GM12878 (cell line): ENCODE measurements at regions not wholly inside any gene's neighbourhood (a gene's known extent, or its start where the extent isn't known, plus 50 kb on each side); places are given as distances from the start of the nearest gene placed in this dataset.

ENCODE experiments used
- ATAC-seq: fragments of 200-7000 bp; cut with Tn5 transposase; 3 replicates; pipeline ENCODE4 v1.9.1; 2020; ENCODE audit warnings: mild to moderate bottlenecking, moderate library complexity
- BruUV-seq: library from RNA; stranded (reverse); fragments of 400-500 nt; replicated peaks from 2 replicates; lab custom pipeline; 2021; lab: Mats Ljungman, UMichigan
- CTCF ChIA-PET: fragments of 300-600 bp; sonication (Branson Sonifier 250); formaldehyde crosslinking; extraction: SDS; loops from one replicate; lab custom pipeline; 2021; ENCODE audit warnings: inconsistent platforms; lab: Yijun Ruan, JAX
- POLR2A ChIA-PET: fragments of 350-600 bp; formaldehyde crosslinking; extraction: SDS; loops from one replicate; lab custom pipeline; 2021; ENCODE audit warnings: inconsistent platforms; lab: Charles Lee
- RAD21 ChIA-PET: fragments of 300-600 bp; sonication (Branson Sonifier 250); formaldehyde crosslinking; loops from one replicate; lab custom pipeline; 2023; ENCODE audit warnings: antibody characterized with exemption; ENCODE audit not compliant: unreplicated experiment; lab: Charles Lee
- SMC1A ChIA-PET: fragments of 300-600 bp; sonication (Branson Sonifier 250); formaldehyde crosslinking; loops from one replicate; lab custom pipeline; 2023; ENCODE audit not compliant: unreplicated experiment, uncharacterized antibody; lab: Charles Lee
- DNase-seq: peaks from one replicate; pipeline ENCODE4 v3.0.0-alpha.2; 2011; ENCODE audit warnings: low read depth, low spot score
- FAIRE-seq: peaks from 3 replicates; lab custom pipeline; 2011; peaks lifted over from hg19 to GRCh38; lab: Jason Lieb, UNC
- H2AFZ ChIP-seq: 2 replicates; pipeline ENCODE4 v1.6.0; 2011; ENCODE audit warnings: low read depth, low read length, control low read depth; ENCODE audit not compliant: control insufficient read depth
- H3K27ac ChIP-seq: 2 replicates; pipeline ENCODE4 v1.5.1; 2011; ENCODE audit warnings: control low read depth; ENCODE audit not compliant: control insufficient read depth, insufficient read depth
- H3K27me3 ChIP-seq, 2 experiments: replicated peaks in 1 of 2; 2 replicates each; pipeline versions ENCODE4 v1.6.0 to v1.6.1; 2011; ENCODE audit warnings: low read length in 1 of 2; ENCODE audit not compliant: control insufficient read depth in 2 of 2, insufficient read depth in 2 of 2
- H3K36me3 ChIP-seq, 2 experiments: 2 replicates each; pipeline ENCODE4 v1.5.1; 2011; ENCODE audit warnings: low read length in 1 of 2; ENCODE audit not compliant: control insufficient read depth in 2 of 2, insufficient read depth in 2 of 2
- H3K4me1 ChIP-seq: 2 replicates; pipeline ENCODE4 v1.6.1; 2011; ENCODE audit warnings: mild to moderate bottlenecking, low read length, moderate library complexity, mixed read lengths; ENCODE audit not compliant: control insufficient read depth, insufficient read depth
- H3K4me2 ChIP-seq: 2 replicates; pipeline ENCODE4 v1.6.0; 2011; ENCODE audit warnings: control low read depth; ENCODE audit not compliant: control insufficient read depth, insufficient read depth
- H3K4me3 ChIP-seq: fragments of 200-600 bp; sonication (generic); 2 replicates; pipeline ENCODE4 v1.5.1; 2016
- H3K79me2 ChIP-seq: 2 replicates; pipeline ENCODE4 v1.6.0; 2011; ENCODE audit warnings: low read length; ENCODE audit not compliant: control insufficient read depth, insufficient read depth
- H3K9ac ChIP-seq: 2 replicates; pipeline ENCODE4 v1.8.0; 2011; ENCODE audit warnings: low read length, control low read depth, mixed read lengths; ENCODE audit not compliant: control insufficient read depth, insufficient read depth
- H3K9me3 ChIP-seq: replicated peaks from 3 replicates; pipeline ENCODE4 v1.5.1; 2011; ENCODE audit warnings: mild to moderate bottlenecking, low read length; ENCODE audit not compliant: control insufficient read depth, insufficient read depth
- H4K20me1 ChIP-seq: 2 replicates; pipeline ENCODE4 v1.6.0; 2011; ENCODE audit not compliant: control insufficient read depth, insufficient read depth
- ATF7 ChIP-seq: fragments of 450-650 bp; IDR thresholded peaks from 2 replicates; pipeline ENCODE4 v1.6.1; 2016; ENCODE audit warnings: low read depth, mild to moderate bottlenecking
- FOXM1 ChIP-seq: IDR thresholded peaks from 2 replicates; pipeline ENCODE4 v1.6.1; 2012; ENCODE audit warnings: low read depth, mild to moderate bottlenecking, inconsistent platforms, low read length, moderate library complexity
- MTA2 ChIP-seq: fragments of 450-650 bp; IDR thresholded peaks from 2 replicates; pipeline ENCODE4 v1.6.1; 2016; ENCODE audit warnings: low read depth, mild to moderate bottlenecking, moderate library complexity
- YBX1 ChIP-seq: fragments of 450-650 bp; IDR thresholded peaks from 2 replicates; pipeline ENCODE4 v1.6.1; 2016; ENCODE audit warnings: antibody characterized with exemption
- WGBS: methylation state at CpG from one replicate; pipeline ENCODE4 v1.1.6; 2016; ENCODE audit warnings: low lambda C conversion rate; ENCODE audit not compliant: insufficient replicate concordance, insufficient coverage; ENCODE audit errors: missing lambda C conversion rate; 5-methylcytosine and 5-hydroxymethylcytosine counted together
- in situ Hi-C: fragments of 300-500 bp; cut with MboI; formaldehyde crosslinking; loops from 9 replicates; pipeline ENCODE4 v1.14.3; 2018; ENCODE audit warnings: mixed read lengths
- intact Hi-C: fragments of 100-400 bp; cut with micrococcal nuclease; formaldehyde crosslinking; loops from one replicate; pipeline ENCODE4 v1.14.2; 2022; ENCODE audit not compliant: unreplicated experiment
- TF ChIP-seq, protein P1 (sequence below): IDR thresholded peaks from 2 replicates; pipeline ENCODE4 v1.6.1; 2012; ENCODE audit warnings: improper control_type of control experiment, low read depth, low read length; ENCODE audit not compliant: insufficient replicate concordance

DNA sequence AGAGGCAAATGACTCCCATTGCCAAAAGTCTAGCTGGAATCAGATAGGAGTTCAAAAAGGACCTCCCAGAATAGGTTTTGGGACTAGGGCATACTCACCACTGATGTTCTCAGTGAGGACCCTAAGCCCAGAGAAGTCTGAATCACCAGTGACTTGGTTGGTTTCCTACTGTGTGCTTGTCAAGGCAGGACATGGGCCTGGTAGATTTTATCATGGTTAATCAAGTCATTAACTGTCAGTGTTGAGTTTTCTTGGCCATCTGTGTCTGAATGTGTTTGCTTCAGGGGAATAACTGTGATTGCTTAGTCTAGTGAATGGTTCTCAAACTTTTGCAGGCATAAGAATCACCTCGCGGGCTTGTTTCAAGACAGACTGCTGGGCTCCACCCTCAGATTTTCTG lies 99.0 kb upstream of the GDNF start (continued):
- TF ChIP-seq YBX1 (no peak), MTA2 (no peak), FOXM1 (no peak)
- TF ChIP-seq, protein P1, sequence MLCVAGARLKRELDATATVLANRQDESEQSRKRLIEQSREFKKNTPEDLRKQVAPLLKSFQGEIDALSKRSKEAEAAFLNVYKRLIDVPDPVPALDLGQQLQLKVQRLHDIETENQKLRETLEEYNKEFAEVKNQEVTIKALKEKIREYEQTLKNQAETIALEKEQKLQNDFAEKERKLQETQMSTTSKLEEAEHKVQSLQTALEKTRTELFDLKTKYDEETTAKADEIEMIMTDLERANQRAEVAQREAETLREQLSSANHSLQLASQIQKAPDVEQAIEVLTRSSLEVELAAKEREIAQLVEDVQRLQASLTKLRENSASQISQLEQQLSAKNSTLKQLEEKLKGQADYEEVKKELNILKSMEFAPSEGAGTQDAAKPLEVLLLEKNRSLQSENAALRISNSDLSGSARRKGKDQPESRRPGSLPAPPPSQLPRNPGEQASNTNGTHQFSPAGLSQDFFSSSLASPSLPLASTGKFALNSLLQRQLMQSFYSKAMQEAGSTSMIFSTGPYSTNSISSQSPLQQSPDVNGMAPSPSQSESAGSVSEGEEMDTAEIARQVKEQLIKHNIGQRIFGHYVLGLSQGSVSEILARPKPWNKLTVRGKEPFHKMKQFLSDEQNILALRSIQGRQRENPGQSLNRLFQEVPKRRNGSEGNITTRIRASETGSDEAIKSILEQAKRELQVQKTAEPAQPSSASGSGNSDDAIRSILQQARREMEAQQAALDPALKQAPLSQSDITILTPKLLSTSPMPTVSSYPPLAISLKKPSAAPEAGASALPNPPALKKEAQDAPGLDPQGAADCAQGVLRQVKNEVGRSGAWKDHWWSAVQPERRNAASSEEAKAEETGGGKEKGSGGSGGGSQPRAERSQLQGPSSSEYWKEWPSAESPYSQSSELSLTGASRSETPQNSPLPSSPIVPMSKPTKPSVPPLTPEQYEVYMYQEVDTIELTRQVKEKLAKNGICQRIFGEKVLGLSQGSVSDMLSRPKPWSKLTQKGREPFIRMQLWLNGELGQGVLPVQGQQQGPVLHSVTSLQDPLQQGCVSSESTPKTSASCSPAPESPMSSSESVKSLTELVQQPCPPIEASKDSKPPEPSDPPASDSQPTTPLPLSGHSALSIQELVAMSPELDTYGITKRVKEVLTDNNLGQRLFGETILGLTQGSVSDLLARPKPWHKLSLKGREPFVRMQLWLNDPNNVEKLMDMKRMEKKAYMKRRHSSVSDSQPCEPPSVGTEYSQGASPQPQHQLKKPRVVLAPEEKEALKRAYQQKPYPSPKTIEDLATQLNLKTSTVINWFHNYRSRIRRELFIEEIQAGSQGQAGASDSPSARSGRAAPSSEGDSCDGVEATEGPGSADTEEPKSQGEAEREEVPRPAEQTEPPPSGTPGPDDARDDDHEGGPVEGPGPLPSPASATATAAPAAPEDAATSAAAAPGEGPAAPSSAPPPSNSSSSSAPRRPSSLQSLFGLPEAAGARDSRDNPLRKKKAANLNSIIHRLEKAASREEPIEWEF, result no peak
- TF ChIP-seq, all 136 proteins: peak for 0

DNA sequence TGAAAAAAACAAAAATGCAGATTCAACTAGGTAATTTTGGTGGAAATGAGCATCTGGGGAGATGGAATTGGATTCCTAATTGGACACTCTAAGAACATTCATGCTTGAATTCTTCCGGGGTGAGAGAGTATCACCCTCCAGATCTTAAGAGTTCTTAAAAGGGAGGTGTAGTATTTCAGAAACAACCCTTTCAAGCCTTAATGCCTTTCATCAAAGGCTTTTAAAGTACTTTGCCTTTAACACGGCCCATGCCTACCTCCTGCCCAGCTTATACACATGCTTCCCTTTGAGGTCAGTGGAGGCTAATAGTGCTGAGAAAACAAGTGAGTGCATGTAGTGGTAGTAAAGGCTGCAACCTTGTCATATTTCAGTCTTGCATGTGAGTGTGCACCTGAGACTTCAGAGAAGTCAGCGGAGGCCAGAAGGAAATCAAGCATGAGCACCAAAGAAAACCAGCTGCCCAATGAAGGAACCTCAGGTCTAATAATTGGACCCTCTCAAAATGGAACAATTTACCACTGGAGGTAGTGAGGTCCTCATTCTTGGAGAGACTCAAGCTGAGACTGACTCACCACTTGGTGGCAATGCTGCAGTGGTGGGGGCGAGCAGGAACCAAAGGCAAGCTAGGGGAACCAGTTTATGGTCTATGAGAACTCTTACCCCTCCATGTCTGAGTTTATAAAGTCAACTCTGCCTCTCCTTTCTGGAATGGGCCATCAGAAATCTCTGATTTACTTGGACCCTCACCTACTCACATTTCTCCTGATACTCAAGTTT lies 98.4 kb upstream of the GDNF start:
- no peaks in the 10 kb centered on the region for H3K27me3 ChIP-seq
- no peak overlapping the region for H3K4me3 ChIP-seq
- 13% methylated on average over 4 of the region's 4 CpGs for WGBS
- no peak overlapping the region for H3K4me2 ChIP-seq
- H3K79me2 ChIP-seq, result no peaks in the 10 kb centered on the region
- no peak for TF ChIP-seq ATF7
- TF ChIP-seq, all 136 proteins: peak for 0
- no peaks in the 10 kb centered on the region for H3K4me1 ChIP-seq
- BruUV-seq, result no TSS peak
- ChIA-PET RAD21 (no interaction called here), CTCF (interaction anchor here (1.0 kb wide), 1 partner anchor 253 kb away, joined by 3 read pairs; no protein-coding TSS in a partner anchor), SMC1A (interaction anchor here (0.9 kb wide), 1 partner anchor 12 kb away, joined by 3 read pairs; no protein-coding TSS in a partner anchor), POLR2A (interaction anchor here (0.6 kb wide), 1 partner anchor 696 kb away, joined by 4 read pairs; no protein-coding TSS in a partner anchor)
- H3K36me3 ChIP-seq, result no peaks in the 10 kb centered on the region
- DNase-seq (no peak), ATAC-seq (no peak), FAIRE-seq (no peak)
- no peak overlapping the region for H3K9ac ChIP-seq
- in situ Hi-C loops (no loop called here), intact Hi-C loops (no loop called here)
- no peak overlapping the region for H2AFZ ChIP-seq
- no peaks in the 10 kb centered on the region for H4K20me1 ChIP-seq
- H3K27ac ChIP-seq, result no peak overlapping the region
- H3K9me3 ChIP-seq, result no peaks in the 10 kb centered on the region
